GM12878 (cell line): ENCODE measurements at regions not wholly inside any gene's neighbourhood (a gene's known extent, or its start where the extent isn't known, plus 50 kb on each side); places are given as distances from the start of the nearest gene placed in this dataset.

Experiments
- ATAC-seq: fragments of 200-7000 bp; cut with Tn5 transposase; 3 replicates; pipeline ENCODE4 v1.9.1; 2020; ENCODE audit warnings: mild to moderate bottlenecking, moderate library complexity
- BruUV-seq: library from RNA; stranded (reverse); fragments of 400-500 nt; replicated peaks from 2 replicates; lab custom pipeline; 2021; lab: Mats Ljungman, UMichigan
- CTCF ChIA-PET: fragments of 300-600 bp; sonication (Branson Sonifier 250); formaldehyde crosslinking; extraction: SDS; loops from one replicate; lab custom pipeline; 2021; ENCODE audit warnings: inconsistent platforms; lab: Yijun Ruan, JAX
- POLR2A ChIA-PET: fragments of 350-600 bp; formaldehyde crosslinking; extraction: SDS; loops from one replicate; lab custom pipeline; 2021; ENCODE audit warnings: inconsistent platforms; lab: Charles Lee
- RAD21 ChIA-PET: fragments of 300-600 bp; sonication (Branson Sonifier 250); formaldehyde crosslinking; loops from one replicate; lab custom pipeline; 2023; ENCODE audit warnings: antibody characterized with exemption; ENCODE audit not compliant: unreplicated experiment; lab: Charles Lee
- SMC1A ChIA-PET: fragments of 300-600 bp; sonication (Branson Sonifier 250); formaldehyde crosslinking; loops from one replicate; lab custom pipeline; 2023; ENCODE audit not compliant: unreplicated experiment, uncharacterized antibody; lab: Charles Lee
- DNase-seq: peaks from one replicate; pipeline ENCODE4 v3.0.0-alpha.2; 2011; ENCODE audit warnings: low read depth, low spot score
- FAIRE-seq: peaks from 3 replicates; lab custom pipeline; 2011; peaks lifted over from hg19 to GRCh38; lab: Jason Lieb, UNC
- H2AFZ ChIP-seq: 2 replicates; pipeline ENCODE4 v1.6.0; 2011; ENCODE audit warnings: low read depth, low read length, control low read depth; ENCODE audit not compliant: control insufficient read depth
- H3K27ac ChIP-seq: 2 replicates; pipeline ENCODE4 v1.5.1; 2011; ENCODE audit warnings: control low read depth; ENCODE audit not compliant: control insufficient read depth, insufficient read depth
- H3K27me3 ChIP-seq, 2 experiments: replicated peaks in 1 of 2; 2 replicates each; pipeline versions ENCODE4 v1.6.0 to v1.6.1; 2011; ENCODE audit warnings: low read length in 1 of 2; ENCODE audit not compliant: control insufficient read depth in 2 of 2, insufficient read depth in 2 of 2
- H3K36me3 ChIP-seq, 2 experiments: 2 replicates each; pipeline ENCODE4 v1.5.1; 2011; ENCODE audit warnings: low read length in 1 of 2; ENCODE audit not compliant: control insufficient read depth in 2 of 2, insufficient read depth in 2 of 2
- H3K4me1 ChIP-seq: 2 replicates; pipeline ENCODE4 v1.6.1; 2011; ENCODE audit warnings: mild to moderate bottlenecking, low read length, moderate library complexity, mixed read lengths; ENCODE audit not compliant: control insufficient read depth, insufficient read depth
- H3K4me2 ChIP-seq: 2 replicates; pipeline ENCODE4 v1.6.0; 2011; ENCODE audit warnings: control low read depth; ENCODE audit not compliant: control insufficient read depth, insufficient read depth
- H3K4me3 ChIP-seq: fragments of 200-600 bp; sonication (generic); 2 replicates; pipeline ENCODE4 v1.5.1; 2016
- H3K79me2 ChIP-seq: 2 replicates; pipeline ENCODE4 v1.6.0; 2011; ENCODE audit warnings: low read length; ENCODE audit not compliant: control insufficient read depth, insufficient read depth
- H3K9ac ChIP-seq: 2 replicates; pipeline ENCODE4 v1.8.0; 2011; ENCODE audit warnings: low read length, control low read depth, mixed read lengths; ENCODE audit not compliant: control insufficient read depth, insufficient read depth
- H3K9me3 ChIP-seq: replicated peaks from 3 replicates; pipeline ENCODE4 v1.5.1; 2011; ENCODE audit warnings: mild to moderate bottlenecking, low read length; ENCODE audit not compliant: control insufficient read depth, insufficient read depth
- H4K20me1 ChIP-seq: 2 replicates; pipeline ENCODE4 v1.6.0; 2011; ENCODE audit not compliant: control insufficient read depth, insufficient read depth
- BMI1 ChIP-seq: fragments of 450-650 bp; IDR thresholded peaks from 2 replicates; pipeline ENCODE4 v1.6.1; 2016; ENCODE audit warnings: mild to moderate bottlenecking, moderate library complexity, borderline replicate concordance
- BRCA1 ChIP-seq: IDR thresholded peaks from 2 replicates; pipeline ENCODE4 v1.6.1; 2011; ENCODE audit warnings: low read depth, low read length, improper control_type of control experiment
- CBFB ChIP-seq: IDR thresholded peaks from 2 replicates; pipeline ENCODE4 v1.6.1; 2016; ENCODE audit warnings: antibody characterized with exemption, low read depth
- CHD2 ChIP-seq: IDR thresholded peaks from 2 replicates; pipeline ENCODE4 v1.6.1; 2011; ENCODE audit warnings: low read depth, low read length, improper control_type of control experiment, borderline replicate concordance
- CHD4 ChIP-seq: fragments of 200-600 bp; sonication (generic); IDR thresholded peaks from 2 replicates; pipeline ENCODE4 v1.6.1; 2016; ENCODE audit warnings: mild to moderate bottlenecking
- GABPA ChIP-seq: IDR thresholded peaks from 2 replicates; pipeline ENCODE4 v1.6.1; 2014; ENCODE audit warnings: antibody characterized with exemption, low read depth, mild to moderate bottlenecking, inconsistent platforms
- HDAC2 ChIP-seq: fragments of 200-600 bp; sonication (generic); IDR thresholded peaks from 2 replicates; pipeline ENCODE4 v1.6.1; 2017
- HDAC6 ChIP-seq: fragments of 200-600 bp; sonication (generic); IDR thresholded peaks from one replicate; pipeline ENCODE4 v1.8.0; 2017; ENCODE audit warnings: antibody characterized with exemption; ENCODE audit not compliant: unreplicated experiment
- JUND ChIP-seq: IDR thresholded peaks from 2 replicates; pipeline ENCODE4 v1.6.1; 2012; ENCODE audit warnings: low read depth, mild to moderate bottlenecking, low read length, improper control_type of control experiment, moderate library complexity
- LARP7 ChIP-seq: fragments of 450-650 bp; IDR thresholded peaks from 2 replicates; pipeline ENCODE4 v1.6.1; 2017; ENCODE audit warnings: mild to moderate bottlenecking
- MYC ChIP-seq: IDR thresholded peaks from 2 replicates; pipeline ENCODE4 v1.6.1; 2011; ENCODE audit warnings: mild to moderate bottlenecking, low read length, moderate library complexity, inconsistent platforms; ENCODE audit not compliant: insufficient read depth, insufficient replicate concordance, insufficient read length, severe bottlenecking
- PBX3 ChIP-seq: IDR thresholded peaks from 2 replicates; pipeline ENCODE4 v1.6.1; 2011; ENCODE audit warnings: mild to moderate bottlenecking, low read depth, low read length, moderate library complexity; ENCODE audit not compliant: insufficient replicate concordance
- PML ChIP-seq: IDR thresholded peaks from 2 replicates; pipeline ENCODE4 v1.6.1; 2012; ENCODE audit warnings: low read length, inconsistent platforms
- TBL1XR1 ChIP-seq: IDR thresholded peaks from 2 replicates; pipeline ENCODE4 v1.6.1; 2012; ENCODE audit warnings: low read depth, low read length, improper control_type of control experiment
- YY1 ChIP-seq: IDR thresholded peaks from 2 replicates; pipeline ENCODE4 v1.6.1; 2011; ENCODE audit warnings: low read depth, mild to moderate bottlenecking, low read length
- ZNF207 ChIP-seq: fragments of 450-650 bp; IDR thresholded peaks from 2 replicates; pipeline ENCODE4 v1.6.1; 2014; ENCODE audit warnings: antibody characterized with exemption, mild to moderate bottlenecking, borderline replicate concordance
- WGBS: methylation state at CpG from one replicate; pipeline ENCODE4 v1.1.6; 2016; ENCODE audit warnings: low lambda C conversion rate; ENCODE audit not compliant: insufficient replicate concordance, insufficient coverage; ENCODE audit errors: missing lambda C conversion rate; 5-methylcytosine and 5-hydroxymethylcytosine counted together
- in situ Hi-C: fragments of 300-500 bp; cut with MboI; formaldehyde crosslinking; loops from 9 replicates; pipeline ENCODE4 v1.14.3; 2018; ENCODE audit warnings: mixed read lengths
- intact Hi-C: fragments of 100-400 bp; cut with micrococcal nuclease; formaldehyde crosslinking; loops from one replicate; pipeline ENCODE4 v1.14.2; 2022; ENCODE audit not compliant: unreplicated experiment

GRCh38 chr5:72651109-72651508, 143.9 kb upstream of the ZNF366 start (continued):
- TF ChIP-seq CHD2: no peak

GRCh38 chr5:72649449-72649848, 142.2 kb upstream of the ZNF366 start:
- Histone ChIP-seq H3K9ac (no peak overlapping the region), H3K4me3 (no peak overlapping the region), H2AFZ (no peak overlapping the region), H3K9me3 (no peaks in the 10 kb centered on the region), H3K79me2 (no peaks in the 10 kb centered on the region), H4K20me1 (no peaks in the 10 kb centered on the region)
- FAIRE-seq (no peak), DNase-seq (no peak)
- BruUV-seq: no TSS peak
- POLR2A ChIA-PET: no interaction called here
- TF ChIP-seq LARP7: no peak
- TF ChIP-seq, all 136 proteins: peak for 0
- SMC1A ChIA-PET: interaction anchor here (0.6 kb wide), 1 partner anchor 119 kb away, joined by 3 read pairs; no protein-coding TSS in a partner anchor
- Histone ChIP-seq H3K36me3 (no peaks in the 10 kb centered on the region), H3K4me1 (no peaks in the 10 kb centered on the region), H3K27ac (no peak overlapping the region), H3K4me2 (no peak overlapping the region), H3K27me3 (no peaks in the 10 kb centered on the region; a peak in 1 of 4 replicates)
- in situ Hi-C loops (no loop called here), intact Hi-C loops (no loop called here)
- no peak for ATAC-seq
- RAD21 ChIA-PET: no interaction called here
- CTCF ChIA-PET: interaction anchor here (1.2 kb wide), 1 partner anchor 12 kb away, joined by 3 read pairs; no protein-coding TSS in a partner anchor
- WGBS: 11% methylated on average over 7 of the region's 7 CpGs

GRCh38 chr5:72648480-72648879, 141.3 kb upstream of the ZNF366 start:
- Histone ChIP-seq H3K36me3 (no peaks in the 10 kb centered on the region), H3K9ac (no peak overlapping the region), H4K20me1 (no peaks in the 10 kb centered on the region), H3K4me1 (no peaks in the 10 kb centered on the region), H3K27me3 (no peaks in the 10 kb centered on the region; a peak in 1 of 4 replicates), H3K4me2 (no peak overlapping the region), H3K4me3 (no peak overlapping the region), H2AFZ (no peak overlapping the region), H3K9me3 (no peaks in the 10 kb centered on the region), H3K79me2 (no peaks in the 10 kb centered on the region), H3K27ac (no peak overlapping the region)
- no peak for ATAC-seq
- ChIA-PET RAD21 (no interaction called here), CTCF (interaction anchor here (0.5 to 1.2 kb wide), 2 partner anchors 13 to 164 kb away, joined by 3 read pairs; no protein-coding TSS in a partner anchor), SMC1A (interaction anchor here (0.6 to 0.7 kb wide), 2 partner anchors 38 to 120 kb away, joined by 3 read pairs; no protein-coding TSS in a partner anchor), POLR2A (interaction anchor here (0.5 to 0.7 kb wide), 2 partner anchors 522 to 1681 kb away, joined by 3 to 6 read pairs; no protein-coding TSS in a partner anchor)
- intact Hi-C loops (no loop called here), in situ Hi-C loops (no loop called here)
- WGBS: 83% methylated on average over 1 of the region's 1 CpG
- DNase-seq: no peak
- no peak for FAIRE-seq
- BruUV-seq: no TSS peak
- no peak for TF ChIP-seq PBX3
- TF ChIP-seq BRCA1: no peak
- no peak for TF ChIP-seq ZNF207
- no peak for TF ChIP-seq TBL1XR1
- no peak for TF ChIP-seq JUND
- no peak for TF ChIP-seq CBFB
- no peak for TF ChIP-seq CHD4
- no peak for TF ChIP-seq GABPA
- no peak for TF ChIP-seq YY1
- no peak for TF ChIP-seq HDAC6
- TF ChIP-seq MYC: no peak
- TF ChIP-seq BMI1: no peak
- no peak for TF ChIP-seq PML
- TF ChIP-seq HDAC2: no peak
